Trophoblast cell (in vitro differentiated cells and primary cell): ENCODE measurements at regions not wholly inside any gene's neighbourhood (a gene's known extent, or its start where the extent isn't known, plus 50 kb on each side); places are given as distances from the start of the nearest gene placed in this dataset.
"Not testable (repeated sequence)": the region's sequence is repeated elsewhere in the genome, so short reads cannot be mapped to it uniquely, and the experiment has no call there.

Experiments used
- DNase-seq, 2 donors: peaks; one replicate each; pipeline ENCODE4 v3.0.0-alpha.2; 2016
- H2AFZ ChIP-seq: 2 replicates; pipeline ENCODE4 v1.6.1; 2013; ENCODE audit warnings: low read length, moderate library complexity, mild to moderate bottlenecking; ENCODE audit not compliant: insufficient read depth, poor library complexity
- H2AK5ac ChIP-seq: 2 replicates; pipeline ENCODE4 v1.6.1; 2013; ENCODE audit warnings: mild to moderate bottlenecking, low read length
- H2BK120ac ChIP-seq: 2 replicates; pipeline ENCODE4 v1.6.1; 2013; ENCODE audit warnings: low read length, mild to moderate bottlenecking, moderate library complexity; ENCODE audit not compliant: insufficient read depth, poor library complexity
- H2BK12ac ChIP-seq: 2 replicates; pipeline ENCODE4 v1.6.1; 2013; ENCODE audit warnings: mild to moderate bottlenecking, low read length, moderate library complexity
- H2BK5ac ChIP-seq: 2 replicates; pipeline ENCODE4 v1.6.1; 2013; ENCODE audit warnings: low read length, low read depth, moderate library complexity, mild to moderate bottlenecking; ENCODE audit not compliant: poor library complexity
- H3K14ac ChIP-seq: 2 replicates; pipeline ENCODE4 v1.6.1; 2013; ENCODE audit warnings: mild to moderate bottlenecking, low read length
- H3K18ac ChIP-seq: 2 replicates; pipeline ENCODE4 v1.6.1; 2013; ENCODE audit warnings: mild to moderate bottlenecking, low read length
- H3K23ac ChIP-seq: 2 replicates; pipeline ENCODE4 v1.6.1; 2013; ENCODE audit warnings: low read length
- H3K27ac ChIP-seq: 2 replicates; pipeline ENCODE4 v1.5.1; 2013; ENCODE audit warnings: low read depth, mild to moderate bottlenecking, inconsistent platforms, low read length, moderate library complexity
- H3K27me3 ChIP-seq: 2 replicates; pipeline ENCODE4 v1.6.1; 2013; ENCODE audit warnings: inconsistent platforms, mild to moderate bottlenecking, low read length, moderate library complexity; ENCODE audit not compliant: insufficient read depth
- H3K36me3 ChIP-seq, 2 experiments: 1 replicate in 1 of 2; 2 replicates in 1 of 2; pipeline ENCODE4 v1.6.1; 2013; ENCODE audit warnings: low read length in 2 of 2, mild to moderate bottlenecking in 2 of 2, moderate library complexity in 1 of 2; ENCODE audit not compliant: insufficient read depth in 2 of 2, control insufficient read depth in 1 of 2
- H3K4ac ChIP-seq: 2 replicates; pipeline ENCODE4 v1.6.1; 2013; ENCODE audit warnings: low read depth, mild to moderate bottlenecking, low read length, moderate library complexity
- H3K4me1 ChIP-seq, 2 experiments: 1 replicate in 1 of 2; 2 replicates in 1 of 2; pipeline ENCODE4 v1.6.1; 2013; ENCODE audit warnings: low read length in 2 of 2, mild to moderate bottlenecking in 2 of 2, moderate library complexity in 1 of 2; ENCODE audit not compliant: insufficient read depth in 2 of 2, control insufficient read depth in 1 of 2
- H3K4me2 ChIP-seq: 2 replicates; pipeline ENCODE4 v1.6.1; 2013; ENCODE audit warnings: inconsistent platforms, mild to moderate bottlenecking, low read length, moderate library complexity
- H3K4me3 ChIP-seq: 2 replicates; pipeline ENCODE4 v1.5.1; 2013; ENCODE audit warnings: mild to moderate bottlenecking, low read depth, low read length, inconsistent platforms
- H3K79me1 ChIP-seq: one replicate; pipeline ENCODE4 v1.6.1; 2013; ENCODE audit warnings: low read length
- H3K79me2 ChIP-seq: 2 replicates; pipeline ENCODE4 v1.6.1; 2013; ENCODE audit warnings: low read length, mild to moderate bottlenecking; ENCODE audit not compliant: control insufficient read depth, insufficient read depth, poor library complexity
- H3K9ac ChIP-seq: 2 replicates; pipeline ENCODE4 v1.6.1; 2013; ENCODE audit warnings: mild to moderate bottlenecking, low read length
- H3K9me3 ChIP-seq: 2 replicates; pipeline ENCODE4 v1.6.1; 2013; ENCODE audit warnings: low read depth, mild to moderate bottlenecking, control low read depth, inconsistent platforms, low read length; ENCODE audit not compliant: insufficient read depth
- H4K12ac ChIP-seq: 2 replicates; pipeline ENCODE4 v1.6.1; 2013; ENCODE audit warnings: low read depth, mild to moderate bottlenecking, low read length, moderate library complexity
- H4K8ac ChIP-seq: 2 replicates; pipeline ENCODE4 v1.6.1; 2013; ENCODE audit warnings: low read depth, mild to moderate bottlenecking, low read length, moderate library complexity
- H4K91ac ChIP-seq: one replicate; pipeline ENCODE4 v1.6.1; 2013; ENCODE audit warnings: low read depth, mild to moderate bottlenecking, low read length, moderate library complexity
- WGBS: extraction: QIAGEN DNeasy Blood & Tissue Kit; methylation state at CpG from one replicate; pipeline ENCODE4 v1.1.7; 2013; ENCODE audit warnings: missing lambda C conversion rate; ENCODE audit not compliant: insufficient read length, insufficient coverage; ENCODE audit errors: extremely low coverage; 5-methylcytosine and 5-hydroxymethylcytosine counted together

DNA sequence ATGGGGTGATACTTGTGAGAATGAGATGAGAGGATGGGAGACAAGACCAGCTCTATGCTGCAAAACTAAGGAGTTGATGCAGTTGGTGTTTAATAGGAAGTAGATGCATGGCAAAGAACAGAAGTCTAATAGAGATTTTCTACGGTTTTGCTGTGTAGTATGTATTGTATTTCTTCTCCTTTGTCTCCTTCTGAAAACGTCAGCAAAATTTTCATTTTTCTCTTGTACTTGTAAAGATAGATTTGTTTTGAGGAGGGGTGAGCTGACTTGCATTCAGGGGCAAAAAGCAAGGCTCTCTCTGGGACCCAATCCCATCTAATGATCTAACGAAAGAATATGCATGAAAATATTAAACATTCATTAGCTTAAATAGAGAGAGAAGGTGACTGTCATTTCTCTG is 94.6 kb upstream of the NANOGP8 start:
- Histone ChIP-seq H3K79me2 (no peaks in the 10 kb centered on the region), H2BK12ac (no peak overlapping the region), H4K91ac (no peak overlapping the region), H3K79me1 (no peaks in the 10 kb centered on the region), H3K4me1 (no peaks in the 10 kb centered on the region), H3K4me2 (no peak overlapping the region), H3K36me3 (no peaks in the 10 kb centered on the region), H3K23ac (no peak overlapping the region), H3K9ac (no peak overlapping the region), H3K27me3 (no peaks in the 10 kb centered on the region), H3K18ac (no peak overlapping the region), H3K27ac (no peak overlapping the region), H3K9me3 (no peaks in the 10 kb centered on the region), H2BK5ac (no peak overlapping the region), H4K12ac (no peak overlapping the region), H2BK120ac (no peak overlapping the region), H2AK5ac (no peak overlapping the region), H2AFZ (no peak overlapping the region), H4K8ac (no peak overlapping the region), H3K4me3 (no peak overlapping the region), H3K14ac (no peak overlapping the region), H3K4ac (no peak overlapping the region)
- no CpG with 5 or more reads among the region's 3 CpGs for WGBS
- DNase-seq, result no peak

DNA sequence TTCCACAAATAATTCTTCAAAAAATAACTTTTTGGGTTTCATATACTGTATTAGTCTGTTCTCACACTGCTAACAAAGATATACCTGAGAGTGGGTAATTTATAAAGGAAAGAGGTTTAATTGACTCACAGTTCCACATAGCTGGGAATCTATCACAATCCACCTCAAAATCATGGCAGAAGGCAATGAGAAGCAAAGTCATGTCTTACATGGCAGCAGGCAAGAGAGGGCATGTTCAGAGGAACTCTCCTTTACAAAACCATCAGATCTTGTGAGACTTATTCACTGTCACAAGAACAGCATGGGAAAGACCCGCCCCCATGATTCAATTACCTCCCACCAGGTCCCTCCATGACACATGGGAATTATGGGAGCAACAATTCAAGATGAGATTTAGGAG is 93.1 kb upstream of the NANOGP8 start:
- H3K9me3 ChIP-seq, H2AK5ac ChIP-seq, H2AFZ ChIP-seq, H3K79me1 ChIP-seq, H3K4me1 ChIP-seq, H3K4ac ChIP-seq, H2BK12ac ChIP-seq, H3K4me2 ChIP-seq, H2BK5ac ChIP-seq, H3K4me3 ChIP-seq, H4K91ac ChIP-seq, H3K18ac ChIP-seq, H3K27me3 ChIP-seq, H3K14ac ChIP-seq, DNase-seq, H3K27ac ChIP-seq, H3K9ac ChIP-seq, H4K12ac ChIP-seq, H2BK120ac ChIP-seq, H3K36me3 ChIP-seq, H3K79me2 ChIP-seq, H4K8ac ChIP-seq, H3K23ac ChIP-seq: not testable (repeated sequence)
- no CpG with 5 or more reads among the region's 1 CpG for WGBS

DNA sequence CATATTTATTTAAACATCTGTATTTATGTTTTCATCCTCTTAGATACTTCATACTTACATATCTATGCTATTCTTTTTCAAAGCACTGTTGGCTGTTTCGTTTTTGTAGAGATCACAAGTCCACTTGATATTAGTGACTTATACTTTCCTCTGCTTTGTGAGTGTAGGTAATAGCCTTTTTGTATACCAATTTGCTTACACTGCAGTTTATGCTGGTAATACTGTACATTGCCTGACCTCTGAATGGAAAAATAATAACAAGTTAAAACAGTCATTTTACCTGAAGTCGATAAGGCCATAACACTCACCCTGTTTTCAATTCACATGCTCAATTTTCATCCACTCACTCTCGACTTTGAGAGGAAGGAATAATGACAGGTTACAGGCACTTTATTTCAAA is 89.9 kb upstream of the NANOGP8 start:
- Histone ChIP-seq H3K27ac (no peak overlapping the region), H2AK5ac (no peak overlapping the region), H3K36me3 (no peaks in the 10 kb centered on the region), H4K8ac (no peak overlapping the region), H3K4me1 (no peaks in the 10 kb centered on the region), H3K79me2 (no peaks in the 10 kb centered on the region), H3K18ac (no peak overlapping the region), H4K91ac (no peak overlapping the region), H2BK120ac (no peak overlapping the region), H3K27me3 (no peaks in the 10 kb centered on the region), H2BK12ac (no peak overlapping the region), H3K79me1 (no peaks in the 10 kb centered on the region), H3K4me2 (no peak overlapping the region), H3K23ac (no peak overlapping the region), H3K4ac (no peak overlapping the region), H3K4me3 (no peak overlapping the region), H3K9ac (no peak overlapping the region), H3K14ac (no peak overlapping the region), H3K9me3 (no peaks in the 10 kb centered on the region), H4K12ac (no peak overlapping the region), H2AFZ (no peak overlapping the region), H2BK5ac (no peak overlapping the region)
- WGBS, result no CpG with 5 or more reads among the region's 3 CpGs
- no peak for DNase-seq

DNA sequence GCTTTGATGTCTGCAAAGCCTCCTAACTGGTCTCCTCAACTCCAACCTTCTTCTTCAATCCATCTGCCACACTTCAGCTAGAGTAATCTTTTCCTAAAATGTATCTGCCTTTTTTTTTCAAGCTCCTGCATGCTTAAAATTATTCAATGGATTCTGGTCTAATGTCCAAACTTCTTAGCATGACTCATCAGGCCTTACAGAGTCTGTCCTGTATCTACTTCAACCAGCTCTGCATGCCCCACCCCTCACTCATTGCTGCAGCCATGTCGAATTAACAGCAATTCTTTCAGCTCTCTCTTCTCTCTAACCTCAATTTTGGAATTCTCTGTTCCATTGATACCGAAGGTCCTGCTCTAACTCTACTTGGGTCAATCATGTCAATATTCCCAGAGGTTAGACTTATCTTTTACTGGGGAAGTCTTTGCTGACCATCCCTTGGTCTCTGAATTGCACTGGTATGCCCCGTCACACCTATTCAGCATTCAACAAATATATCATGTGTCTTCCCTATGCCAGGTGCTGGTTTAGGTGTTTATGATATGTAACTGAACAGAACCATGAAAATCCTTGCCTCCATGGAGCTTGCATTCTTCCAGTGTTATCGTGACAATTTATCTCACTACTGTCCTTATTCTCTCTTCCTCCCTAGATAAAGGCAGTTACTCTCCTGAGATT is 88.5 kb upstream of the NANOGP8 start:
- H4K91ac ChIP-seq, result no peak overlapping the region
- H3K23ac ChIP-seq, result no peak overlapping the region
- H3K4me3 ChIP-seq, result no peak overlapping the region
- no peaks in the 10 kb centered on the region for H3K79me2 ChIP-seq
- H2BK120ac ChIP-seq, result no peak overlapping the region
- H4K12ac ChIP-seq, result no peak overlapping the region
- no peaks in the 10 kb centered on the region for H3K9me3 ChIP-seq
- H2BK12ac ChIP-seq, result no peak overlapping the region
- no peak overlapping the region for H2BK5ac ChIP-seq
- no peak overlapping the region for H2AK5ac ChIP-seq
- DNase-seq, result peak in 1 of 2 donors; percentile 31
- no peaks in the 10 kb centered on the region for H3K36me3 ChIP-seq
- H3K4me1 ChIP-seq, result no peaks in the 10 kb centered on the region
- H3K4me2 ChIP-seq, result no peak overlapping the region
- WGBS, result no CpG with 5 or more reads among the region's 4 CpGs
- H3K9ac ChIP-seq, result no peak overlapping the region
- no peak overlapping the region for H2AFZ ChIP-seq
- no peak overlapping the region for H3K4ac ChIP-seq
- H3K27ac ChIP-seq, result no peak overlapping the region
- H3K27me3 ChIP-seq, result no peaks in the 10 kb centered on the region
- H4K8ac ChIP-seq, result no peak overlapping the region
- no peak overlapping the region for H3K14ac ChIP-seq
- no peak overlapping the region for H3K18ac ChIP-seq
- H3K79me1 ChIP-seq, result no peaks in the 10 kb centered on the region
